ENCODE measurements at regions not wholly inside any gene's neighbourhood (a gene's known extent, or its start where the extent isn't known, plus 50 kb on each side); places are given as distances from the start of the nearest gene placed in this dataset.

- no peak for TF ChIP-seq ZNF274 (IDR thresholded peaks at IDR 0.05; ENCODE audit: low read depth, low read length)
- H3K4me3 ChIP-seq (ENCODE audit: low read length) = no peak overlapping the region
These were observed 76.7 kb upstream of the POU2AF2 start for GRCh38 chr11:111168871-111169270.

- H3K4me3 ChIP-seq (ENCODE audit: low read length) = no peak overlapping the region
- TF ChIP-seq ZNF274 (IDR thresholded peaks at IDR 0.05; ENCODE audit: low read depth, low read length) = no peak
These were observed 77.9 kb upstream of the POU2AF2 start for GRCh38 chr11:111167666-111168065.

DNA sequence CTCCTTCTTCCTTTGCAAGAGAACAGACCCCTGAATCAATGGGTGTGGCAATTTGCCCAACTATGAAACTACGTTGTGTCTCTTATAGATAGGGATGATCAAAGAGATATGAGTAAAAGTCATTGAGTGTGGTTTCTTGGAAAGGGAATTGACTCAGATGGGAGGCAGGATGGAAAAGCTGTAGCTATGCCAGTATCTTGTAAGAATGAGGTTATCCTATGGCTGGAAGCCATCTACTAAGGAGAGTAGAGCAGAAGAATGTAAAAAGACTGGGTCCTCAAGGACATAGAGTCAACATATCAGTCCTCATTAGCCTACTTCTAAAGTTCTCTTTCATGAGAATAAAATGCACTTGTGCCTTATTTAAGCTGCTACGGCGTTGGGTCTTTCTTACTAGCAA lies 78.9 kb upstream of the POU2AF2 start:
- no peak overlapping the region for H3K4me3 ChIP-seq (ENCODE audit: low read length)

DNA sequence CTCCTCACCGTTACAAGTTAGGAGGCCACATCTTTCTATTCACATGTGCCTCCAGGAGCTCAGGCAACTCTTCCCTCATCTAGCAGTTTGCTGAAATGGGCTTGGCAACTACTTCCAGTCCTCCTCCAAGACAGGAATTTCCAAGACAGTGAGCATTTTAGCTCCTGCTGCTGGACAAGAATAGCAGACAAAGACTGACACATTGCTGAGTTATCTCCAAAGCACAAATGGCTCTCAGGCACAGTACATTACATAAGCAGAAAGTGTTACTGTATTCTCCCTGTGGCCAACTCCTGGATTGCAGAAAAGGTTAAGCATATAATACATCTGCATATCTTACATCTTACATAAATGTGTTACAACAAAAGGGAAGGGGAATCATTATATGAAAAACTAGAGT lies 83.2 kb upstream of the POU2AF2 start:
- H3K4me3 ChIP-seq (ENCODE audit: low read length) = no peak overlapping the region
- TF ChIP-seq ZNF274 (IDR thresholded peaks at IDR 0.05; ENCODE audit: low read depth, low read length) = no peak

More for the DNA sequence above, 78.9 kb upstream of the POU2AF2 start:
- TF ChIP-seq ZNF274 (IDR thresholded peaks at IDR 0.05; ENCODE audit: low read depth, low read length) = no peak

- H3K4me3 ChIP-seq (ENCODE audit: low read length) = no peak overlapping the region
- no peak for TF ChIP-seq ZNF274 (IDR thresholded peaks at IDR 0.05; ENCODE audit: low read depth, low read length)
These were observed 88.0 kb upstream of the POU2AF2 start for GRCh38 chr11:111157571-111157970.

GRCh38 chr11:111155021-111155420 lies 90.5 kb upstream of the POU2AF2 start:
- no peak for TF ChIP-seq ZNF274 (IDR thresholded peaks at IDR 0.05; ENCODE audit: low read depth, low read length)
- H3K4me3 ChIP-seq (ENCODE audit: low read length) = no peak overlapping the region

DNA sequence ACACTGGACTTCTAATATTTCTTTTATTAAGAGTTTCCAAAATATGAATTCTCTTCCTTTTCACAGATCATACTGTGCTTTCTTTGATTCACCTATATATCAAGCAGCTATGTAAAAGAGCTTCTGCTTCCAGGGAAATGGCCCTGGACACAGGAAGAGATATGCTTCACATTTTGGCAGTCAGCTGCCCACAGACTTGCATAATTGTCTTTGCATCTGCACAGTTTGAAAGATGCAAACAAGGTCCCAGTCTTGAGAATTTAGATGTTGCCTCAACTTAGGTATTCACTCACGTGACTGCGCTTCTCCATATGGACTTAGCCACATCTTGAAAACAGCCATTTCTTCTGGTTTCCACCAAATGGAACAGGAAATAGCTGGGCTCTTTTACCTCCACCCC lies 92.3 kb upstream of the POU2AF2 start:
- TF ChIP-seq ZNF274 (IDR thresholded peaks at IDR 0.05; ENCODE audit: low read depth, low read length) = no peak
- no peak overlapping the region for H3K4me3 ChIP-seq (ENCODE audit: low read length)

DNA sequence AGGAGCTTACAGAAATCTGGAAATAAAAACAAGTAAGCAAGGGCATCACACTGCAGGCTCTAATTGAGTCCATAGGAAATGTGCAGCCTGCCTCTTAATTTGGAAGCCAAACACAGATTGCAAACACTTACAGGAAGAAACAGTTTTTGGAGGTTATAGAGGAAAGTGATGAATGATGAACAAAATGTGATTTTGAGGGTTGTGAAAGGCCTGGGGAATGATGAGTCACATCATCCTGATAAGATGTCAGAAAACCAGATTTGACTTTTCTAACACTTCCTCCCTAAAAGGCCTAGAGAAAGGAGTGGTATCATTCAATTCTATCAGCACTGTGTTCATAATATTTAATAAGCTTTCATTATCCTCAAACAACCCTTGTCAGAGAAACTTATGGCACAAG lies 96.6 kb upstream of the POU2AF2 start:
- TF ChIP-seq ZNF274 (IDR thresholded peaks at IDR 0.05; ENCODE audit: low read depth, low read length) = no peak
- H3K4me3 ChIP-seq (ENCODE audit: low read length) = no peak overlapping the region

DNA sequence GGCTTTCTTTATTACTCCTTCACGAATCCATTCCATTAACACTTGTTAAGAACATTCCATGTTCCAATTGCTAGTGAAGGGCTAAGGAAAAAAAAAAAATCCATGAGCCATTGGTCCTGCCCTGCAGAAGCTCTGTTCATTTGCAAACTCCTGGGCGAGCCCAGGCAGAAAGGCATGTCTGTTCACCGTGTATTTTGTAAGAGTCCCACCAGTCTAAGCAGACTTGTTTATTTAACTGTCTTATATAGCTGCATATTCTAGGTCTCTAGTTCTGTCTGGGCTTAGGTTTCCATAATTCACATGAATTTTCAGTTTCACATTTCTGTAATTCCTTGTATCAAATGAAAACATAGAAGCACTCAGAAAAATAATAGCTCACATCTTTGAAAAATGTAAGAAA lies 97.4 kb upstream of the POU2AF2 start:
- TF ChIP-seq ZNF274 (IDR thresholded peaks at IDR 0.05; ENCODE audit: low read depth, low read length) = no peak
- no peak overlapping the region for H3K4me3 ChIP-seq (ENCODE audit: low read length)

- no peak overlapping the region for H3K4me3 ChIP-seq (ENCODE audit: low read length)
- no peak for TF ChIP-seq ZNF274 (IDR thresholded peaks at IDR 0.05; ENCODE audit: low read depth, low read length)
These were observed 107.7 kb upstream of the POU2AF2 start for GRCh38 chr11:111137846-111138245.

DNA sequence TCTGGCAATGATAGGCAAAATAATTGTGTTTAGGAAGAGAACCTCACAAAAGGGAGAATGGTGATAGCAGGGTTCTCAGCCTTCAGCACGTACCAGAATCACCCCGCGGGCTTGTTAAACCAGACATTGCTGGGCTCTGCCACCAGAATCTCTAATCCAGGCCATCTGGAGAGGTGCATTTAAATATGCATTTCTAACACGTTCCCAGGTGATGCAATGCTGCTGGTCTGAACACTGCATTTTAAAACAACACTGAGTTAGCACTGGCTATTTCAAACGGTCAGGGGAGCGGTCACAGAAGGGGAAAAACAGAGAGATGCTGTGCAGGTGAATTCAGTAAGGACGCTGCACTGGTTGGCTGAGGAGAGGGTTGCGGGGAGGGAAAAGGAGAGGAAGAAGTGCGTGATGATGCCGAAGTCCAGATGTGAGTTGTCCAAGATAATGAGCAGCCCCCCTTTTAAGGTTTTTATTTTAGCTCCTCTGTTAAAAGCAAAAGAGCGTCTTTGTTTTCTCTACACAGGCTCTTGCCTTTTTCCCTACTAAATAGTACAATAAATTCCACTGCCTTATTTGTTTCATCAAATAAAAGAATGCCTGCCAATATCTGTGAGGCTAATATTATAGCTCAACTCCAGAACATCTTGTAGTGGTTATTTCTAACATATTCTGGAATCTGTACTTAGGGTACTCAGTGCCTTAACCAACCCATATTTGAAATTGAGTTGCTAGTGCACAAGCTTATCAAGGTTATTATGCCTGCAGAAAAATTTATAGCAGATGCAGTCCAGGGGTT lies 109.6 kb upstream of the POU2AF2 start:
- no peak for TF ChIP-seq ZNF274 (IDR thresholded peaks at IDR 0.05; ENCODE audit: low read depth, low read length)
- no peak overlapping the region for H3K4me3 ChIP-seq (ENCODE audit: low read length)

DNA sequence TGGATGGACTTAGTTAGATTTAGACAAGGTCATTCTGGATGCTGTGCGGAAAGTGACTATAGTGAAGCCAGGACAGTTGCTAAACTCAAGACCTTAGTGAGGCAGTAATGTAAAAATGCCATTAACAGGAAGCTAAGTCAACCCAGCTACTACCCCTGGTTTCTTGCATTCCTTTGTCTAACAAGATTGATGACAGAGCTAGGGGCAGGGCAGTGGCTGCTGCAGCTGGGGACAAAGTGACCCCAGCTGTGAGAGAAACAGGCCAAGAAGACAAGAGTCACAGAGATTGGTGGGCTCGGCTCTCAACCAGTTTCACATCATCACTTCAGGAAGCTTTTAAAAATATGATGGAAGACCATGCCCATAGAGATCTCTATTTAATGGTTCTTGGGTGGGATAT lies 110.4 kb upstream of the POU2AF2 start:
- H3K4me3 ChIP-seq (ENCODE audit: low read length) = no peak overlapping the region
- TF ChIP-seq ZNF274 (IDR thresholded peaks at IDR 0.05; ENCODE audit: low read depth, low read length) = no peak

GRCh38 chr11:111128076-111128870 lies 117.3 kb upstream of the POU2AF2 start:
- no peak for TF ChIP-seq ZNF274 (IDR thresholded peaks at IDR 0.05; ENCODE audit: low read depth, low read length)
- no peak overlapping the region for H3K4me3 ChIP-seq (ENCODE audit: low read length)

GRCh38 chr11:111124724-111125123 lies 120.8 kb upstream of the POU2AF2 start:
- no peak for TF ChIP-seq ZNF274 (IDR thresholded peaks at IDR 0.05; ENCODE audit: low read depth, low read length)
- no peak overlapping the region for H3K4me3 ChIP-seq (ENCODE audit: low read length)
